ENCODE measurements at regions not wholly inside any gene's neighbourhood (a gene's known extent, or its start where the extent isn't known, plus 50 kb on each side); places are given as distances from the start of the nearest gene placed in this dataset.

DNA sequence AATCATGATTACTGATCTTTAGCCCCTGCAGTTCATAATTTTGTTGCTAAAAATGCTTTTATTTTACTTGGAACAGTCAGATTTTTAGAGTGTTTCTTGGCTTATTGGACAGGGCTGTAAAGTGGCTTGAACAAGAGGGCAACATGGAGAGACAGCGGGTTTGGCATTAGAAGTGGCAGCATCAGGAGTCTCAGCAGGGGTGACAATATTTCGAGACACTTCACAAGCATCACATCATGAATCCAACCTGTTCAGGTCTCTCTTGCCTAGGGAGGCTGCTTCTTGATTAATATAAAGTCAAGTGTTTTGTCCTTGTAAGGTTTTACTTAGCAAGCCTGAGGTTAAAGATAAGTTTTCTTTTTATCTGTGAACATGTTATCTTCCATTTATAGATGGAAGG is 2249.5 kb downstream of the LRRC4C start:
- Histone ChIP-seq H3K27me3 (ENCODE audit: control insufficient read depth in 2 of 2, insufficient read depth in 2 of 2, low read length in 2 of 2) (no peaks in the 10 kb centered on the region), H3K4me3 (replicated peaks in 1 of 3; ENCODE audit: low read depth in 2 of 3, low read length in 3 of 3) (no peak overlapping the region), H3K27ac (ENCODE audit: low read depth in 1 of 2, low read length in 2 of 2) (no peak overlapping the region), H2AFZ (ENCODE audit: insufficient read depth, low read depth, low read length, poor library complexity, severe bottlenecking) (no peak overlapping the region), H3K9me3 (replicated peaks in 1 of 2; ENCODE audit: control insufficient read depth in 1 of 2, insufficient read depth in 1 of 2, low read length in 2 of 2) (no peaks in the 10 kb centered on the region), H3K4me2 (replicated peaks; ENCODE audit: extremely low read depth, low read length, poor library complexity, severe bottlenecking) (no peak overlapping the region), H4K20me1 (ENCODE audit: insufficient read depth, low read length) (no peaks in the 10 kb centered on the region), H3K4me1 (ENCODE audit: control insufficient read depth in 1 of 2, insufficient read depth in 2 of 2, low read length in 2 of 2) (no peaks in the 10 kb centered on the region), H3K36me3 (replicated peaks in 1 of 2; ENCODE audit: control insufficient read depth in 1 of 2, insufficient read depth in 2 of 2, low read length in 2 of 2) (no peaks in the 10 kb centered on the region), H3K79me2 (ENCODE audit: insufficient read depth, low read length) (no peaks in the 10 kb centered on the region), H3K9ac (ENCODE audit: insufficient read depth, low read length, poor library complexity, severe bottlenecking) (no peak overlapping the region)
- Mint-ChIP-seq H3K36me3 (no peaks in the 10 kb centered on the region), H3K4me3 (no peak overlapping the region), H3K4me1 (no peaks in the 10 kb centered on the region), H3K27ac (no peak overlapping the region), H3K27me3 (ENCODE audit: low read depth in 3 of 3) (peaks cover 0 to 2% (median 0%) of the 10 kb centered on the region in 3 donors), H3K9me3 (peaks cover 0 to 2% (median 0%) of the 10 kb centered on the region in 7 donors)
- WGBS (ENCODE audit: insufficient coverage): no CpG with 5 or more reads among the region's 2 CpGs
- intact Hi-C loops (cut with micrococcal nuclease): no loop called here
- TF ChIP-seq, protein P1, sequence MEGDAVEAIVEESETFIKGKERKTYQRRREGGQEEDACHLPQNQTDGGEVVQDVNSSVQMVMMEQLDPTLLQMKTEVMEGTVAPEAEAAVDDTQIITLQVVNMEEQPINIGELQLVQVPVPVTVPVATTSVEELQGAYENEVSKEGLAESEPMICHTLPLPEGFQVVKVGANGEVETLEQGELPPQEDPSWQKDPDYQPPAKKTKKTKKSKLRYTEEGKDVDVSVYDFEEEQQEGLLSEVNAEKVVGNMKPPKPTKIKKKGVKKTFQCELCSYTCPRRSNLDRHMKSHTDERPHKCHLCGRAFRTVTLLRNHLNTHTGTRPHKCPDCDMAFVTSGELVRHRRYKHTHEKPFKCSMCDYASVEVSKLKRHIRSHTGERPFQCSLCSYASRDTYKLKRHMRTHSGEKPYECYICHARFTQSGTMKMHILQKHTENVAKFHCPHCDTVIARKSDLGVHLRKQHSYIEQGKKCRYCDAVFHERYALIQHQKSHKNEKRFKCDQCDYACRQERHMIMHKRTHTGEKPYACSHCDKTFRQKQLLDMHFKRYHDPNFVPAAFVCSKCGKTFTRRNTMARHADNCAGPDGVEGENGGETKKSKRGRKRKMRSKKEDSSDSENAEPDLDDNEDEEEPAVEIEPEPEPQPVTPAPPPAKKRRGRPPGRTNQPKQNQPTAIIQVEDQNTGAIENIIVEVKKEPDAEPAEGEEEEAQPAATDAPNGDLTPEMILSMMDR (IDR thresholded peaks at IDR 0.05): no peak
- DNase-seq: no peak

GRCh38 chr11:39205236-39205995 is 2254.0 kb downstream of the LRRC4C start:
- H4K20me1 ChIP-seq (ENCODE audit: insufficient read depth, low read length): no peaks in the 10 kb centered on the region
- no peaks in the 10 kb centered on the region for H3K36me3 Mint-ChIP-seq
- no peaks in the 10 kb centered on the region for H3K79me2 ChIP-seq (ENCODE audit: insufficient read depth, low read length)
- no peak overlapping the region for H3K4me3 ChIP-seq (replicated peaks in 1 of 3; ENCODE audit: low read depth in 2 of 3, low read length in 3 of 3)
- no peaks in the 10 kb centered on the region for H3K4me1 Mint-ChIP-seq
- WGBS (ENCODE audit: insufficient coverage): no CpG with 5 or more reads among the region's 3 CpGs
- H3K9me3 ChIP-seq (replicated peaks in 1 of 2; ENCODE audit: control insufficient read depth in 1 of 2, insufficient read depth in 1 of 2, low read length in 2 of 2): no peaks in the 10 kb centered on the region
- TF ChIP-seq, protein P1 (IDR thresholded peaks at IDR 0.05): no peak
- no peak overlapping the region for H3K9ac ChIP-seq (ENCODE audit: insufficient read depth, low read length, poor library complexity, severe bottlenecking)
- peaks cover 0 to 10% (median 3%) of the 10 kb centered on the region in 7 donors for H3K9me3 Mint-ChIP-seq
- no peak overlapping the region for H3K27ac ChIP-seq (ENCODE audit: low read depth in 1 of 2, low read length in 2 of 2)
- H3K4me2 ChIP-seq (replicated peaks; ENCODE audit: extremely low read depth, low read length, poor library complexity, severe bottlenecking): no peak overlapping the region
- no peaks in the 10 kb centered on the region for H3K27me3 ChIP-seq (ENCODE audit: control insufficient read depth in 2 of 2, insufficient read depth in 2 of 2, low read length in 2 of 2)
- no peaks in the 10 kb centered on the region for H3K4me1 ChIP-seq (ENCODE audit: control insufficient read depth in 1 of 2, insufficient read depth in 2 of 2, low read length in 2 of 2)
- DNase-seq: no peak
- no peak overlapping the region for H2AFZ ChIP-seq (ENCODE audit: insufficient read depth, low read depth, low read length, poor library complexity, severe bottlenecking)
- H3K27ac Mint-ChIP-seq: no peak overlapping the region
- H3K36me3 ChIP-seq (replicated peaks in 1 of 2; ENCODE audit: control insufficient read depth in 1 of 2, insufficient read depth in 2 of 2, low read length in 2 of 2): no peaks in the 10 kb centered on the region
- H3K27me3 Mint-ChIP-seq (ENCODE audit: low read depth in 3 of 3): no peaks in the 10 kb centered on the region
- intact Hi-C loops (cut with micrococcal nuclease): no loop called here
- H3K4me3 Mint-ChIP-seq: no peak overlapping the region
